ENCODE measurements at regions not wholly inside any gene's neighbourhood (a gene's known extent, or its start where the extent isn't known, plus 50 kb on each side); places are given as distances from the start of the nearest gene placed in this dataset.

- H3K4me2 ChIP-seq (ENCODE audit: low read depth, low read length), result no peak overlapping the region
- H3K9ac ChIP-seq (ENCODE audit: low read depth, low read length), result no peak overlapping the region
- TF ChIP-seq ELK1 (IDR thresholded peaks at IDR 0.05; ENCODE audit: borderline replicate concordance, low read depth, low read length), result no peak
- no peak for TF ChIP-seq MXI1 (IDR thresholded peaks at IDR 0.05; ENCODE audit: borderline replicate concordance, low read depth, low read length)
- TF ChIP-seq BHLHE40 (IDR thresholded peaks at IDR 0.05; ENCODE audit: low read depth, low read length), result no peak
- TF ChIP-seq CHD1 (IDR thresholded peaks at IDR 0.05; ENCODE audit: low read depth, low read length), result no peak
- CTCF ChIA-PET, result no interaction called here
- H3K27me3 ChIP-seq (ENCODE audit: control insufficient read depth, insufficient read depth, low read length), result no peaks in the 10 kb centered on the region
- H4K5ac ChIP-seq (ENCODE audit: low read depth, low read length), result no peak overlapping the region
- no peaks in the 10 kb centered on the region for H3K9me1 ChIP-seq (ENCODE audit: insufficient read depth, low read length)
- H2BK5ac ChIP-seq (ENCODE audit: low read depth, low read length, poor library complexity, severe bottlenecking), result no peak overlapping the region
- no peak overlapping the region for H3K4me3 ChIP-seq (ENCODE audit: insufficient read depth, low read depth, low read length)
- H4K91ac ChIP-seq (ENCODE audit: insufficient read depth, low read depth, low read length), result no peak overlapping the region
- no peaks in the 10 kb centered on the region for H3K79me1 ChIP-seq (ENCODE audit: low read depth in 1 of 2, low read length in 2 of 2)
- in situ Hi-C loops (cut with MboI; ENCODE audit: low sequenced_read_pairs) (no loop called here), intact Hi-C loops (cut with micrococcal nuclease) (no loop called here), dilution Hi-C loops (cut with HindIII; ENCODE audit: low sequenced_read_pairs, unreplicated experiment) (no loop called here)
- no peaks in the 10 kb centered on the region for H3K36me3 ChIP-seq (ENCODE audit: control insufficient read depth, insufficient read depth, low read length)
- no peak overlapping the region for H3K56ac ChIP-seq (ENCODE audit: extremely low read depth, insufficient read depth, low read length)
- no peak overlapping the region for H2AK9ac ChIP-seq (replicated peaks; ENCODE audit: low read depth, low read length, poor library complexity)
- no TSS peak for BruUV-seq (replicated peaks)
- no peak overlapping the region for H2BK20ac ChIP-seq (ENCODE audit: low read depth, low read length)
- H2BK15ac ChIP-seq (ENCODE audit: low read depth, low read length), result no peak overlapping the region
- no peak overlapping the region for H3K27ac ChIP-seq (ENCODE audit: insufficient read depth, low read length)
- H2AFZ ChIP-seq (replicated peaks; ENCODE audit: low read length, poor library complexity), result no peak overlapping the region
- ATAC-seq (ENCODE audit: low read depth) (no peak), DNase-seq (no peak)
- H3K23ac ChIP-seq (ENCODE audit: low read depth, low read length), result no peak overlapping the region
- H4K20me1 ChIP-seq (ENCODE audit: insufficient read depth, low read length), result no peaks in the 10 kb centered on the region
- no peak overlapping the region for H2BK120ac ChIP-seq (ENCODE audit: low read depth, low read length)
- no peaks in the 10 kb centered on the region; the same call in 1 of the 2 replicates for H3K9me3 ChIP-seq (ENCODE audit: control insufficient read depth, insufficient read depth, low read length)
- H2AK5ac ChIP-seq (ENCODE audit: low read depth, low read length), result no peak overlapping the region
- H3K14ac ChIP-seq (replicated peaks; ENCODE audit: low read depth, low read length), result no peak overlapping the region
- no peaks in the 10 kb centered on the region for H3K4me1 ChIP-seq (ENCODE audit: control insufficient read depth, insufficient read depth, low read length)
- H3K18ac ChIP-seq (ENCODE audit: low read depth, low read length), result no peak overlapping the region
- no peak overlapping the region for H3K4ac ChIP-seq (ENCODE audit: low read depth, low read length)
- POLR2A ChIA-PET (ENCODE audit: unreplicated experiment), result no interaction called here
- H4K8ac ChIP-seq (ENCODE audit: low read depth in 2 of 2, low read length in 2 of 2), result no peak overlapping the region
- no CpG with 5 or more reads among the region's 11 CpGs for WGBS, 2 experiments (ENCODE audit: extremely low coverage in 2 of 2, insufficient read length in 1 of 2)
Observed at GRCh38 chr12:131610891-131611290, 100.0 kb upstream of the SFSWAP start.

Data from IMR-90 (cell line).